ENCODE measurements at regions not wholly inside any gene's neighbourhood (a gene's known extent, or its start where the extent isn't known, plus 50 kb on each side); places are given as distances from the start of the nearest gene placed in this dataset.

GRCh38 chr10:123578721-123579120 lies 87.4 kb upstream of the GPR26 start:
- TF ChIP-seq CTCF (IDR thresholded peaks at IDR 0.05): no peak
- TF ChIP-seq POLR2A (IDR thresholded peaks at IDR 0.05): no peak
- no peak for TF ChIP-seq POLR2AphosphoS5 (IDR thresholded peaks at IDR 0.05; ENCODE audit: insufficient read depth in 1 of 2, low read depth in 1 of 2)

Data from vagina (tissue), 2 donors.